HG03159 (cell line): ENCODE measurements at regions not wholly inside any gene's neighbourhood (a gene's known extent, or its start where the extent isn't known, plus 50 kb on each side); places are given as distances from the start of the nearest gene placed in this dataset.
"Not testable (repeated sequence)": the region's sequence is repeated elsewhere in the genome, so short reads cannot be mapped to it uniquely, and the experiment has no call there.

Experiments used
- ATAC-seq: cut with Tn5 transposase; IDR thresholded peaks from one replicate; pipeline ENCODE4 v1.9.1; 2021; ENCODE audit warnings: mild to moderate bottlenecking, moderate library complexity; ENCODE audit not compliant: unreplicated experiment

DNA sequence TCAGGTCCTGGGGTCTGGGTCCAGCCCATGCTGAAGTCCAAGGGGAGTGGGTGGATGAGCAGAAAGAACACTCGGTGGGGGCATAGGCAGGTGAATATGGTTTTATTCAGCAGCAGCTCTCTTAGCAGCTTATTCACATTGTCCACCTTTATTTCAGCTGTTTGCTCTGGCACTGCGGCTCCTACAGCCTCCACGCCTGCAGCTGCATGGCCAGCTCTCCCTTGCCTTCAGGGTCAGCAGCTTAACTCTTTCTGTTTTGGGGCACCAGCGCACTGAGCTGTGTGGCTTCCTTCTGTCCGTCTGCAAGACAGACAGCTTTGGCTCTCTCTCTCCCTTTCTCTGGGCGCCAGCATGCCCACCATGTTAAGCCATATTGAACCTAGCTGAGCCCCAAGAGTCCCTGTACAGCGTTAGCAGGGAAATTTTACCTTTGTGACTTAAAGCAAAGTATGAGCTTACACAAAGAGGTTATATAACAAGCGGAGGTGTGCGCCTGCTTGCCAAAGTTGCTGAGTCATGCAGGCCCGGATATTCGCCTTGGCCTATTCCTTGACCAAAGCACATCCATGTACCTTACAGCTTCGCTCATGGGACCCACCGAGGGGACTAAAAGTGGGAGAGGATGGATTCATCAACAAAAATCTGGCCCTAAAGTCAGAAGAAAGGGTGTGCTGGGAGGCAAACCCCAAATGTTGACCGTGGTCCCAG lies 170.1 kb upstream of the PFN2 start:
- ATAC-seq, result no peak

DNA sequence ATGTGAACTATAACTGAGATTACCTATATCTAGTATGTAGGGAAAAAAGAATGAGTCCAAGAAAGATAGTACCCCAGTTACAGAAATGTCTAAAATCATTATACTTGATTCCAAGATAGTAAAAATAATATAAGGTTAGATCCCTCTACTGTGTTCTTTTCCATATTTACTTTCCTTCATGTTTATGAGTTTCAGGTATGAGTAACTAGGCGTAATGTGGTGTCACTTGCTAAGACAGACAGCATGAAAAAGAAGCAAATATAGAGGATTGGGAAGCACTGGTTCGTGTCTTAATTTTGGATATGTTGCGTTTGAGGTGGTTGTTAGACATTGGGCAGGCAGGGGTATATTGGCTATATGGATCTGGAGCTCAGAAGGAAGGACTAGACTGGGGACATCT lies 168.1 kb upstream of the PFN2 start:
- ATAC-seq, result no peak

GRCh38 chr3:150136242-150136641 lies 165.5 kb upstream of the PFN2 start:
- ATAC-seq, result no peak

- ATAC-seq, result no peak
These were observed 164.6 kb upstream of the PFN2 start for GRCh38 chr3:150135287-150135721.

DNA sequence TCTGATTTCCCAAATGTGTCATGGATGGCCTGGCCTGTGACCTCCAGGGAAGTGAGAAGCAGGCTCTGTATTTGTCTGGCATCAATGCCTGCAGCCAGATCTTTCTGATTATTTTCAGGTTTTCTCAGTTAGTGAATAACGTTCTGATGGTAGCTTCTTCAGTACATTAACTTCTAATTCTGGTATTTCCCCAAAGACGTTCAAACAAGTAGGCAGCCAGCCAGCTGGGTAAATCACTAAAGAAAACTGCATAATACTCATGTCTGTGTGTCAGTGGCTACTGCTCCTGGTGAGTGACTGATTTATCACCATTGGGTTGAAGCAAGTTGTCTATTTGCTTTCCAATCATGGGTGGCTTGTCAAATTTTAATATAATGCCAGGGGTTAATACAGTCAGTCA lies 162.6 kb upstream of the PFN2 start:
- no peak for ATAC-seq

DNA sequence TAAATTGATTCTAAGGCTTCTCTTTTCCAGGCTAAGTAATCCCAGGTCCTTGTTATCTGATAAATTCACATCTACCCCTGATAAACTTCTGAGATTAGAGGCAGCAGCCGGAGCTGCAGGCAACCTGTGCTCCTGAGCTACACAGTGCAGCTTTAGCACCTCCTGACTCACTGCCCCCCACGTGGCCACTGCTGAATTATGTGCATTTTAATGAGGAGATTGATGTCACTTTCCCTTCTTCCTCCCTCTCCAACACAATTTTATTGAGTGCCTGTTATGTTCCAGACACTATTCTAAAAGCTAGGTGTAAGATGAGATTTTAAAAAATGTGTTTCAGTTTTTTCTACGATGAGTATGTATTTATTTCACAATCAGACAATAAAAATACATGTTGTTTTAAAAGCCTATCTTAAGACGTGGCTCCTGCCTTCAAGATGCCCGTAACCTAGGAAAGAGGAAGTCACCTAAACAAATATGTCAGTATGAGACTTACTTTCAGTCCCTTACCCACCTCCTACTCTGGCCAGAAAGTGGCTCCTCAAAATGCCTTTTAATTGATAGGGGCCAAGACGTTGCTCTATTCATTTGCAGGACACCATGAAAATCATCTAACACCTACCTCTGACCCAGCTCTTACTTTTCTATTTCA lies 161.5 kb upstream of the PFN2 start:
- peak; percentile 52 for ATAC-seq

DNA sequence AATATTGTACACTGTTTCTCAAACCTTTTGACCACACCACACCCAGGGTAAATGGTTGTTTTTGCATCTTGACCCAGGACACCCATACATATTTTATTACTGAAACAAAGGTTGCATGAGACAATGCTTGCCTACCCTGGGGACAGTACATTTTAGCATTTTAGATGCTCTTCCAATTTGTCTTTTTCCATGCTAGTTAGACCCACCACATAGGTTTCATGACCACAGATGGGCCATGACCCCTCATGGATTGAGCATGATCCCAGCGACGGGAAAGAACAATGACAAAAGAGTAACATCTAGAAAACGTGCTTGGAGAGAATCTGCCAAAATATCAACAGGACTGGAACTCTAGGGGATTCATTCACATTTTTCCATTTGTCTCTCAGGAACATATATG lies 161.0 kb upstream of the PFN2 start:
- no peak for ATAC-seq

DNA sequence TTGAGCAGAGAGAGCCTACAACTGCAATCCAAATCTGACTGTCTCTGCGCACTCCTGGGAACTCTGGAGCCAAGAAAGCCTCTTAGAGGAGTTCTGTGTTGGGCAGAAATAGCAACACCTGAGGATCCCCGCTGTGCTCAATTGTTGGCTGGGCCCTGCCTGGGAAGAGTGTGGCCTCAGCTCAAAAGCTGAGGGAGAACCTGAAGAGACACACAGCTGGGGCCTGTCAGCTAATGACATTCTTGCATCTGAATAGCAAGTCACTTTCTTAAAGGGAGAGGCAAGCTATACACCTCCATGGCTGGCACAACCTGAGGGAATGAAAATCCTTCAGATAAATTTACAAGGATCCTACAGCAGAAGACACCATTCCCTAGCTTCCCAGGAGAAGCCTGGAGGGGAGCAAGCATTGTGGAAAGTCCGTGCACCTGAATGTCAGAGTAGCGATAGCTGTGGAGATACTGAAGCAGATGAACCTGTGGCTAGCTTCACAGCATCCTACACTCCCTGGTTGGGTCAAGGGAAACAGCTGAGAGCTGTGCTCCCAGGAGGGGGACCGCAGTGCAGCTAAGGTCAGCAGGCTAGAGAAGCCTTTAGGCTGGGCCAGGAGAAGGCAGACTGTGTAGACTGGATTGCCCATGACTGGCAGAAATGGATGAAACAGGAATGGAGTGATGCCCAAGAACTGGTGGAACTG lies 159.9 kb upstream of the PFN2 start:
- no peak for ATAC-seq

- no peak for ATAC-seq
These were observed 158.5 kb upstream of the PFN2 start for GRCh38 chr3:150129166-150129565.

DNA sequence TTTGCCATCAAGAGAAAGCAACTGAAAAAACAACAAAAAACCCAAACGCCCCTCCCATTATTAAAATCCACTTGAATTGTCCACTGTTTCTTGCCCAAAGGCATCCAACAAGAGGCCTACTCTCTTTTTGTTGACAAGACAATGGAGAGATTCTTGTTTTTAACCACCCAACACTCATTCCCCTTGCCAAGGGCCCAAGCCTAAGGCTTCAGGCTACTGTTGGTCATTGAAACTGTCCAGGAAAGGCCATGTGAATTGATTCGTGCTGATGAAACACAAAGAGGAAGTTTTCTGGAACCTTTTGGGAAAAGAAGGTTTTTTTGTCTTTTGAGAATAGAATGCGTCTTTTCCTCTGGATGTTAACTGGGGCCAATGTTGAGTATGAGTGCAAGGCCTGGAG lies 157.4 kb upstream of the PFN2 start:
- no peak for ATAC-seq

- no peak for ATAC-seq
These were observed 156.4 kb upstream of the PFN2 start for GRCh38 chr3:150127011-150127490.

DNA sequence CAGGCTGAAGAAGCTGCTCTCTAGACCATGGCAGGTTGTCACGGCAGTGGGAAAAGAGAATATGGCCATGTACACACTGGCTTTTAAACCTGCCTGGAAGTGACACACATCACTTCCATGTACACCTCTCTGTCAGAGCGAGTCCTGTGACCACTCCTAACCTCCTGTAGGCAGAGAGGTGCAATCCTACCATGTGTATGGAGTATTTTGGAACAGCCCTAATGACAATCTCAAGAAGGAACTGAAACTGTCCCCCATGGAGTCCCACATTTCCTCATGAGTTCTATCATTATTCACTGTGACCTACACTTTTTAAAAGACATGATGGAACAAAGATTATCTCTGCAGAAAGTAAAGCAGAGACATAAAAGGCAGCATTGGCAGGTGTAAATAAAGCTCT lies 153.4 kb upstream of the PFN2 start:
- no peak for ATAC-seq

DNA sequence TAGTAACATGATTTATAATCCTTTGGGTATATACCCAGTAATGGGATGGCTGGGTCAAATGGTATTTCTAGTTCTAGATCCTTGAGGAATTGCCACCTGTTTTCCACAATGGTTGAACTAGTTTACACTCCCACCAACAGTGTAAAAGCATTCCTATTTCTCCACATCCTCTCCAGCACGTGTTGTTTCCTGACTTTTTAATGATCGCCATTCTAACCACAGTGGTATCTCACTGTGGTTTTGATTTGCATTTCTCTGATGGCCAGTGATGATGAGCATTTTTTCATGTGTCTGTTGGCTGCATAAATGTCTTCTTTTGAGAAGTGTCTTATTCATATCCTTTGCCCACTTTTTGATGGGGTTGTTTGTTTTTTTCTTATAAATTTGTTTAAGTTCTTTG lies 152.6 kb upstream of the PFN2 start:
- ATAC-seq, result not testable (repeated sequence)

GRCh38 chr3:150118219-150118618 lies 147.5 kb upstream of the PFN2 start:
- no peak for ATAC-seq

- ATAC-seq, result no peak
These were observed 146.4 kb upstream of the PFN2 start for GRCh38 chr3:150117076-150117475.

- ATAC-seq, result no peak
These were observed 145.5 kb upstream of the PFN2 start for GRCh38 chr3:150116196-150116595.

DNA sequence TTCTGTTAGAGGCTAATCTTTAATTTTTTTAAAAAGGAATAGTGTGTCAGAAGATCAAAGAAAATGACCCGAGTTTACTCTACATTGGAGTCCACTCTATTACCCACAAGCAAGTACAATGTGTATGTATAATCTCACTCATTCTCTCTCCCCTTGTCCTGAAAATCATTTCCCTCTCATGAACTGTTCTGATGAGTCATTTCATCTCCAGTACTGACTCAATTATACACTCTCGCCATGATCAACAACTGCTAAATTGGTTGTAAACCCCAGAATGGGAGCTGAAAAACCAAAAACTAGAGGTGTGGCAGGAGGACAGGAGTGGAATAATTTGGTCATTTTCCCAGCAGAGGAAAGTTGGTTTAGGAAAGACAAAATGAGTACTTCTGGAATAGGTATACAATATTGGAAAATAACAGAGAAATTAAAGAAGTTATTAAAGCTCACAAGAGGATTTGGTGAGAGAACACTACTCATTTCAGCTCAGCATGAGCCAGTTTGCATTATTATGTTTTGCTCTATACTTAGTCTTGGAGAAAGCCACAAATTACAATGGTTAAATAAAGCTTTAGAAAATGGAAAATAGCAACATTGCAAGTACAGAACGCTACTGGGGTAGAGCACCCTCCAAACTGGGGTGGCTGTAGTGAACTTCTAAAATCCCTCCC lies 144.3 kb upstream of the PFN2 start:
- peak; percentile 86 for ATAC-seq

DNA sequence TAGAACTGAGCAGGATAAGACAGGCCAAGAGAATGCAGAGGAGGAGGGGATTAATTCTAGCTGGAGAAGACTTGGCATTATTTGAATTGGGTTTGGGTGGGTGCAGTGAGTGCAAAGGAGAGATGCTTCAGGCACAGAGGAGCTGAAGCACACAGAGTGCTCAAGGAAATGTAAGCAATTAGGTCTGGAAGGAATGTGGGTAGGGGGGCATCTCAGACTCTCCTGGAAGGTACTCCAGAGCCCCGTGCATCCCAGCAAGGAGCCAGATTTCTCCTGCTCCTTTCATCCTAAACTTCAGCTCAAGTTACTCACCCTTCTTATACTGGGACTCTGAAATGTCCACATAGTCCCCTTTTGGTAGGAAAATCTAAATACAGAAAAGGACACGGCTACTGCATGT lies 143.6 kb upstream of the PFN2 start:
- ATAC-seq, result no peak

GRCh38 chr3:150110097-150110496 lies 139.4 kb upstream of the PFN2 start:
- ATAC-seq, result no peak

GRCh38 chr3:150107429-150108175 lies 136.9 kb upstream of the PFN2 start:
- ATAC-seq, result no peak
